ENCODE measurements at regions not wholly inside any gene's neighbourhood (a gene's known extent, or its start where the extent isn't known, plus 50 kb on each side); places are given as distances from the start of the nearest gene placed in this dataset.

DNA sequence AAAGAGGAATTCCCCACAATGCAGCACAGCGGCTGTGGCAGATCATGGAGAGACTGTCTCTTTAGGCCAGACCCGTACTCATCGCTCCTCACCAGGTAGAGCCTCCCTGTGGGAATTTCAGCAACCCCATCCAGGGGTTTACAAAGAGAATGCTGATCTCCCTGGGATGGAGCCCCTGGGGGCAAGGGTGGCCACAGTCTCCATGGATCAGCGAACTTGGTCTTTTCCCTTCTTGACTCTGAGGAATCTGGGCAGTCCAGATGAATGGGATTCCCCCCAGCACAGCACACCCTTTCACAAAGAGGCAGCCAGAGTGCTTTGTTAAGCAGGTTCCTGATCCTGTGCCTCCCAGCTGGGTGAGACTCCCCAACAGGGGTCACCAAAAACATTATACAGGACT, 108.7 kb upstream of the RGMB start:
- peaks cover 29% of the 10 kb centered on the region for H3K27me3 Mint-ChIP-seq
- ATAC-seq (ENCODE audit: poor library complexity) = no peak
- POLR2A ChIA-PET = no interaction called here
- no peak overlapping the region for H3K4me3 Mint-ChIP-seq
- Histone ChIP-seq H3K4me1 (ENCODE audit: insufficient read depth, low read length) (no peaks in the 10 kb centered on the region), H3K27me3 (ENCODE audit: control insufficient read depth in 1 of 2, insufficient read depth in 2 of 2, low read length in 2 of 2) (peaks cover 0 to 2% of the 10 kb centered on the region in 2 experiments), H3K36me3 (ENCODE audit: insufficient read depth, low read length) (no peaks in the 10 kb centered on the region), H3K27ac (ENCODE audit: low read depth in 1 of 2, low read length in 2 of 2) (no peak overlapping the region), H3K9me3 (ENCODE audit: control insufficient read depth in 1 of 2, insufficient read depth in 1 of 2, low read length in 2 of 2) (peaks cover 0 to 24% of the 10 kb centered on the region in 2 experiments), H3K4me3 (ENCODE audit: low read length) (no peak overlapping the region)
- no peaks in the 10 kb centered on the region for H3K36me3 Mint-ChIP-seq (ENCODE audit: low read depth)
- TF ChIP-seq, protein P1, sequence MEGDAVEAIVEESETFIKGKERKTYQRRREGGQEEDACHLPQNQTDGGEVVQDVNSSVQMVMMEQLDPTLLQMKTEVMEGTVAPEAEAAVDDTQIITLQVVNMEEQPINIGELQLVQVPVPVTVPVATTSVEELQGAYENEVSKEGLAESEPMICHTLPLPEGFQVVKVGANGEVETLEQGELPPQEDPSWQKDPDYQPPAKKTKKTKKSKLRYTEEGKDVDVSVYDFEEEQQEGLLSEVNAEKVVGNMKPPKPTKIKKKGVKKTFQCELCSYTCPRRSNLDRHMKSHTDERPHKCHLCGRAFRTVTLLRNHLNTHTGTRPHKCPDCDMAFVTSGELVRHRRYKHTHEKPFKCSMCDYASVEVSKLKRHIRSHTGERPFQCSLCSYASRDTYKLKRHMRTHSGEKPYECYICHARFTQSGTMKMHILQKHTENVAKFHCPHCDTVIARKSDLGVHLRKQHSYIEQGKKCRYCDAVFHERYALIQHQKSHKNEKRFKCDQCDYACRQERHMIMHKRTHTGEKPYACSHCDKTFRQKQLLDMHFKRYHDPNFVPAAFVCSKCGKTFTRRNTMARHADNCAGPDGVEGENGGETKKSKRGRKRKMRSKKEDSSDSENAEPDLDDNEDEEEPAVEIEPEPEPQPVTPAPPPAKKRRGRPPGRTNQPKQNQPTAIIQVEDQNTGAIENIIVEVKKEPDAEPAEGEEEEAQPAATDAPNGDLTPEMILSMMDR (IDR thresholded peaks at IDR 0.05) = no peak
- DNase-seq = no peak
- intact Hi-C loops (cut with DNase I, micrococcal nuclease) = no loop called here
- CTCF ChIA-PET = no interaction called here
- no peaks in the 10 kb centered on the region for H3K4me1 Mint-ChIP-seq (ENCODE audit: low read depth)
- no peak overlapping the region for H3K27ac Mint-ChIP-seq
- no peaks in the 10 kb centered on the region for H3K9me3 Mint-ChIP-seq

DNA sequence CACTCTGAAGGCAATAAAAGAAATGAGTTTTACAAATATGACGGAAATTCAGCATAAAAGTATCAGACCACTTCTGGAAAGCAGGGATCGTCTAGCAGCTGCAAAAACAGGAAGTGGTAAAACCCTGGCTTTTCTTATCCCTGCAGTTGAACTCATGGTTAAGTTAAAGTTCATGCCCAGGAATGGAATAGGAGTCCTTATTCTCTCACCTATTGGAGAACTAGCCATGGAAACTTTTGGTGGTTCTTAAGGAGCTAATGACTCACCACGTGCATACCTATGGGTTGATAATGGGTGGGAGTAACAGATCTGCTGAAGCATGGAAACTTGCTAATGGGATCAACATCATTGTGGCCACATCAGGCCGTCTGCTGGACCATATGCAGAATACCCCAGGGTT, 93.5 kb upstream of the RGMB start:
- intact Hi-C loops (cut with DNase I, micrococcal nuclease) = no loop called here
- H3K9me3 Mint-ChIP-seq = no peaks in the 10 kb centered on the region

DNA sequence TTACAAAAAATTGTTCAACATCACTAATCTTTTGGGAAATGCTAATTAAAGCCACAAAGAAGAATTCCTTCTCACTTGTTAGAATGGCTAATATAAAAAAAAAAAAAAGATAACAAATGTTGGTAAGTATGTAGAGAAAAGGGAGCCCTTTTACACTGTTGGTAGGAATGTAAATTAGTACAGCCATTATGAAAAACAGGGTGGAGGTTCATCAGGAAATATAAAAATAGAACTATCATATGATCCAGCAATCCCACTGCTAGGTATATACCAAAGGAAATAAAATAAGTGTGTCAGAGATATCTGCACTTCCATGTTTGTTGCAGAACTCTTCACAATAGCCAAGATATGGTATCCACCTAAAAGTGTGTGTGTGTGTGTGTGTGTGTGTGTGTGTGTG, 83.5 kb upstream of the RGMB start:
- no peaks in the 10 kb centered on the region for H3K36me3 Mint-ChIP-seq (ENCODE audit: low read depth)
- Histone ChIP-seq H3K27ac (ENCODE audit: low read depth in 1 of 2, low read length in 2 of 2) (no peak overlapping the region), H3K4me3 (ENCODE audit: low read length) (no peak overlapping the region), H3K9me3 (ENCODE audit: control insufficient read depth in 1 of 2, insufficient read depth in 1 of 2, low read length in 2 of 2) (peaks cover 0 to 8% of the 10 kb centered on the region in 2 experiments), H3K27me3 (ENCODE audit: control insufficient read depth in 1 of 2, insufficient read depth in 2 of 2, low read length in 2 of 2) (no peaks in the 10 kb centered on the region), H3K4me1 (ENCODE audit: insufficient read depth, low read length) (no peaks in the 10 kb centered on the region), H3K36me3 (ENCODE audit: insufficient read depth, low read length) (no peaks in the 10 kb centered on the region)
- ATAC-seq (ENCODE audit: poor library complexity) (no peak), DNase-seq (no peak)
- TF ChIP-seq, protein P1 (IDR thresholded peaks at IDR 0.05) = no peak
- H3K4me1 Mint-ChIP-seq (ENCODE audit: low read depth) = no peaks in the 10 kb centered on the region
- H3K9me3 Mint-ChIP-seq = peaks cover 16% of the 10 kb centered on the region
- POLR2A ChIA-PET = no interaction called here
- no peaks in the 10 kb centered on the region for H3K27me3 Mint-ChIP-seq
- intact Hi-C loops (cut with DNase I, micrococcal nuclease) = no loop called here
- CTCF ChIA-PET = no interaction called here
- H3K27ac Mint-ChIP-seq = no peak overlapping the region
- H3K4me3 Mint-ChIP-seq = no peak overlapping the region

More for the DNA sequence above, 93.5 kb upstream of the RGMB start:
- no peaks in the 10 kb centered on the region for H3K27me3 ChIP-seq (ENCODE audit: control insufficient read depth in 1 of 2, insufficient read depth in 2 of 2, low read length in 2 of 2)
- no peak overlapping the region for H3K4me3 ChIP-seq (ENCODE audit: low read length)
- ChIA-PET CTCF (no interaction called here), POLR2A (no interaction called here)
- Mint-ChIP-seq H3K27ac (no peak overlapping the region), H3K4me1 (ENCODE audit: low read depth) (no peaks in the 10 kb centered on the region), H3K27me3 (peaks cover 5% of the 10 kb centered on the region), H3K4me3 (no peak overlapping the region), H3K36me3 (ENCODE audit: low read depth) (no peaks in the 10 kb centered on the region)
- TF ChIP-seq, protein P1 (IDR thresholded peaks at IDR 0.05) = no peak
- H3K27ac ChIP-seq (ENCODE audit: low read depth in 1 of 2, low read length in 2 of 2) = no peak overlapping the region
- H3K9me3 ChIP-seq (ENCODE audit: control insufficient read depth in 1 of 2, insufficient read depth in 1 of 2, low read length in 2 of 2) = no peaks in the 10 kb centered on the region
- no peaks in the 10 kb centered on the region for H3K36me3 ChIP-seq (ENCODE audit: insufficient read depth, low read length)
- DNase-seq (no peak), ATAC-seq (ENCODE audit: poor library complexity) (no peak)
- H3K4me1 ChIP-seq (ENCODE audit: insufficient read depth, low read length) = no peaks in the 10 kb centered on the region
